SH-SY5Y (cell line): ENCODE measurements at regions not wholly inside any gene's neighbourhood (a gene's known extent, or its start where the extent isn't known, plus 50 kb on each side); places are given as distances from the start of the nearest gene placed in this dataset.

Source experiments
- GATA2 ChIP-seq: IDR thresholded peaks from 2 replicates; pipeline ENCODE4 v1.6.1; 2011; ENCODE audit warnings: mild to moderate bottlenecking, low read depth, low read length
- GATA3 ChIP-seq: IDR thresholded peaks from 2 replicates; pipeline ENCODE4 v1.6.1; 2011; ENCODE audit warnings: low read depth, mild to moderate bottlenecking, low read length, moderate library complexity

- no peak for TF ChIP-seq GATA3
- no peak for TF ChIP-seq GATA2
Observed at GRCh38 chr13:53214433-53214832, 185.8 kb downstream of the OLFM4 start.
